ENCODE measurements at regions not wholly inside any gene's neighbourhood (a gene's known extent, or its start where the extent isn't known, plus 50 kb on each side); places are given as distances from the start of the nearest gene placed in this dataset.

DNA sequence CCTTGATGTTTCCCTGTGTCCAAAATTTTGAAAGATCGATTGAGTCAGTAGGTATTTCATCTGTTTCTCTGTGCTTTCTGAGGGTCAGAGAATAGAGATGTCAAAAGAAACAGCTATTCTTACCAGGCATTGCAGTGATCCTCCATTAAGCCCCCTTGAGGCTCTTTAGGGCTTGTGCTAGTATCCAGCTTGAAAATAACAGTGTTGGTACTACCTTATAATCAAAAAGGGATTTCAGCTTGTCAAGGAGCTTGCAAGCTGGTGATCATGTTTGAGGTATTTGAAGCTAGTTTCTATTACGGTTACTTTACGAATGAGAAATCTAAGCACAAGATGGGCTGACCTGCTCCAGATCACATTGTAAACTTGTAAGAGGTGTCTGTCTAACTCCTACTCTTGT is 103.4 kb downstream of the EDEM1 start:
- TF ChIP-seq, protein P1, sequence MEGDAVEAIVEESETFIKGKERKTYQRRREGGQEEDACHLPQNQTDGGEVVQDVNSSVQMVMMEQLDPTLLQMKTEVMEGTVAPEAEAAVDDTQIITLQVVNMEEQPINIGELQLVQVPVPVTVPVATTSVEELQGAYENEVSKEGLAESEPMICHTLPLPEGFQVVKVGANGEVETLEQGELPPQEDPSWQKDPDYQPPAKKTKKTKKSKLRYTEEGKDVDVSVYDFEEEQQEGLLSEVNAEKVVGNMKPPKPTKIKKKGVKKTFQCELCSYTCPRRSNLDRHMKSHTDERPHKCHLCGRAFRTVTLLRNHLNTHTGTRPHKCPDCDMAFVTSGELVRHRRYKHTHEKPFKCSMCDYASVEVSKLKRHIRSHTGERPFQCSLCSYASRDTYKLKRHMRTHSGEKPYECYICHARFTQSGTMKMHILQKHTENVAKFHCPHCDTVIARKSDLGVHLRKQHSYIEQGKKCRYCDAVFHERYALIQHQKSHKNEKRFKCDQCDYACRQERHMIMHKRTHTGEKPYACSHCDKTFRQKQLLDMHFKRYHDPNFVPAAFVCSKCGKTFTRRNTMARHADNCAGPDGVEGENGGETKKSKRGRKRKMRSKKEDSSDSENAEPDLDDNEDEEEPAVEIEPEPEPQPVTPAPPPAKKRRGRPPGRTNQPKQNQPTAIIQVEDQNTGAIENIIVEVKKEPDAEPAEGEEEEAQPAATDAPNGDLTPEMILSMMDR (IDR thresholded peaks at IDR 0.05), result no peak
- no peak for TF ChIP-seq POLR2A (IDR thresholded peaks at IDR 0.05)
- no peak for TF ChIP-seq EP300 (IDR thresholded peaks at IDR 0.05)
